Amniotic stem cell (primary cell): ENCODE measurements at regions not wholly inside any gene's neighbourhood (a gene's known extent, or its start where the extent isn't known, plus 50 kb on each side); places are given as distances from the start of the nearest gene placed in this dataset.

Experiments used
- DNase-seq: peaks from one replicate; lab custom pipeline; 2025; lab: John Stamatoyannopoulos, UW

DNA sequence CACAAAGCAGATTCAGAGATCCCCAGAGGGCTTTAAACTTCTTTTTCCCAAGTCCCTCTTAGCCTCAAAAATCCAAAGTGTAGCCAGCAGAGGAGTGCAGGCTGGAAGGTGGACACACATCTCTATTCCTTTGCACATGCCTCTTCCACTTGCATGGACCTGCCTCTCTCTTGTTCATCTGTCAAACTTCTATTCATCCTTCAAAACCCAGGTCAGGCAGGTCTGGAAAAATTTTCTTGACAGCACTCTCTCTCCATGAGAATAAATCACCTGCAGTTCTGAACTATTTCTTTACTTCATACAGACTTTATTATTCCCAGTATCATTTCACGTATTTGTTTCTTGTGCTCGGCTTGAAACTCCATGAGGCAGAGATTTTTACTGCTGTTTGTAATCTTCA, 127.5 kb downstream of the SS18 start:
- no peak for DNase-seq

- no peak for DNase-seq
These were observed 128.2 kb downstream of the SS18 start for GRCh38 chr18:25962176-25962575.

DNA sequence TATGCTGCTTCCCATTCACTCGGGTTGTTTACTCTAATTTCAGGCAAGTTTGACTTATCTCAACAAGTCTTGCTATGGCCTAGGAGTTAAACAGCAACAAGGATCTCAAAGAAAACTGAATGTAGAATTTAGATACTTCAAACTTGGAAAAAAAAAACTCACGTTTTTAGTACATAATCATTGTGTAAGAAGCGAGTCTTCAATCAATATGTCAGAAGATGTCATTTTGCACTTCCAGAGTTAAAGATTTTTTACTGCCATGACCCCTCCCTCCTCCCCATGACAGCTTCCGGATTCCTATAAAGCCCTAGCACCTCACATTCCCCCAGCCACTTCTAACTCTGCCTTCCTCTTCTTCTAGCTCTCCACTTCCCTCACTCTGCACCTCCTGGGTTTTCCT, 133.4 kb downstream of the SS18 start:
- DNase-seq, result no peak

- no peak for DNase-seq
These were observed 137.3 kb downstream of the SS18 start for GRCh38 chr18:25953111-25953510.

- no peak for DNase-seq
These were observed 140.1 kb downstream of the SS18 start for GRCh38 chr18:25950321-25950720.

- no peak for DNase-seq
These were observed 143.9 kb downstream of the SS18 start for GRCh38 chr18:25946540-25946939.

- DNase-seq, result no peak
These were observed 155.1 kb downstream of the SS18 start for GRCh38 chr18:25935356-25935755.

- DNase-seq, result no peak
These were observed 159.3 kb downstream of the SS18 start for GRCh38 chr18:25931126-25931525.

DNA sequence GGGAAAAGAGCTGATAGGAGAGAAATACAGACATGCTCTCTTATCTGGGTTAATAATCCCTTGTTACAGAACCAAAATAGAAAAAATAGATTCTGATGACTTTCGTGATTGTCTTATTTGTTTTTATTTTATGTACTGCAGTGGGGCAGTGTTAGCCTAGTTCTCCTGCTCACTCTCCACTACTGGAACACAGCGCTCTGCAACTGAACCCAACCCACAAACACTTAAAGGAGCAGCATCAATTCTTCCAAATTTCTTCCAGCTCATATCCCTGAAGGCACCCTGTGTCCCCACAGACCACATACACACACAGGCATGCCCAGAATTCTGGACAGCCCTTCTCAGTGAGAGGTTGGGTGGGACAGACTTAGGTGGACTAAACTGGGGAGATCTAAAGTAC, 160.6 kb downstream of the SS18 start:
- DNase-seq, result no peak

- no peak for DNase-seq
These were observed 162.6 kb downstream of the SS18 start for GRCh38 chr18:25927830-25928229.

DNA sequence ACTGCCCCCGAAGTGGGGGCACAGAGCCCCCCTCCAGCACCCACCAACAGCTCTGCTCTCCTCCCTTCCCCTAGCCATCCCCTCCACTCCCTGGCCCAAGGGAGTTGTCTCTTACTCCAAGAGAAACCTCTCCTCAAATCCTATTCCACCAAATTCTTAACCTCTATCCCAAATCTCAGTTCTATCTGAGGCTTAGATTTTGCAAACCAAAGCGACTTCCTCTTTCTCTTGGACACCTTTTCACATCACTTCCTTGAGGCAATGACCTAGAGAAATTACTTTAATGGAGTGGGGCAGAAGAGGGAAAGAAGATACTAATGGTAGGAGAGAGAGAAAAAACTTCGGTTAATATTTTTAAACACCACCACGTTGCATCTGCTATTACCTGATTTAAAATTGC, 167.2 kb downstream of the SS18 start:
- no peak for DNase-seq

DNA sequence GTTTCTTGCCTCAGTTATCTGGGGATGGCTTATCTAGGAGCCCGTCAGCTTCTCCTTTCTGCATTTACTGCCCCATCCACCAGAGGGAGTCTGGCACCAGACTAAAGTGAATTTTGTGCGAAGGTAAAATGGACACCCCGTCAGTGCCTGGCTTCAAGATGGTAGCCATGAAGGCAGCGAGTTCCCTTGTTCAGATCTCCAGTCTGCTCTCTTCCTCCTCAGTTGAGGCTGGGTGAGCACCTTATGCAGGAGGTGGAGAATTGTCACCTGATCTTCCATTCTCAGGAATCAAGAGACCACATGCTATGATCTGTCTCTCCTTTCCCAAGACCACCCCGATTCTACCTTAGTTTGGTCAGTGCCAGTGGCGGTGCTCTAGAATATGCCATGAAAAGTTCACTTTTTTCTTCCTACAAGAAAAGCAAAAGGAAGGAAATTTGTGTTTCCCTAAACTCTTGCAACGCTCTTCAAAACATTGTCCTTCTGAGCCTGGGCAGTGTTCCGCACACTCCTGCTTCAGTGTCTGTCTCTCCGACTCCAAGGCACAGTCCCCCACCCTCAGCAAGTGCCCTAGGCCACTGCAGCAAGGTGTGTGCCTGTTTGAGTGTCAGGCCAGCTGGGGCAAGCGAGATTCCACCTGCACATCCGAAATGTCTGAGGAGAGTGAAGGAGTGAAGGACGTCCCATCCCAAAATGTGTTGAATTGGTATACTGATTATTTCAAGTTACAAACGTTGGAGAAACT, 168.6 kb downstream of the SS18 start:
- DNase-seq, result no peak

GRCh38 chr18:25915907-25916306, 174.5 kb downstream of the SS18 start:
- DNase-seq, result no peak

GRCh38 chr18:25898965-25899364, 191.4 kb downstream of the SS18 start:
- DNase-seq, result no peak

DNA sequence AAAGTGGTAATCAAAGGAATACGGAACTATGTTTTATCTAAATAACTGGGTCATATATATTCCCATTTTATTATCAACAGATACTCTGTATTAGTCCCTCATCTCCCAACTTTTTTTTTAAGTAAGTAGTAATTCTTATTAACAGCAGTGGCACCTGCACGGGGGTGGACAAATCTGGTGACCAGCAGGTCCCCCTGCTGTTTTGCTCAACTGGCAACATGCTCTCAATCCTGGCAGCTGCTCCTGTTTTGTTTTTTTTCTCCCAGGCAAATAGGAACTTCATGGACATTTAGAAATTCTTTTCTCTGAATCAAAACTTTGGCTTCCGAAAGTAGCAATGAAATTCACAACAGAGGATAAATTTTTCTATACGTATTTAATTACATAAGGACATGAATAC, 193.5 kb downstream of the SS18 start:
- DNase-seq, result no peak

DNA sequence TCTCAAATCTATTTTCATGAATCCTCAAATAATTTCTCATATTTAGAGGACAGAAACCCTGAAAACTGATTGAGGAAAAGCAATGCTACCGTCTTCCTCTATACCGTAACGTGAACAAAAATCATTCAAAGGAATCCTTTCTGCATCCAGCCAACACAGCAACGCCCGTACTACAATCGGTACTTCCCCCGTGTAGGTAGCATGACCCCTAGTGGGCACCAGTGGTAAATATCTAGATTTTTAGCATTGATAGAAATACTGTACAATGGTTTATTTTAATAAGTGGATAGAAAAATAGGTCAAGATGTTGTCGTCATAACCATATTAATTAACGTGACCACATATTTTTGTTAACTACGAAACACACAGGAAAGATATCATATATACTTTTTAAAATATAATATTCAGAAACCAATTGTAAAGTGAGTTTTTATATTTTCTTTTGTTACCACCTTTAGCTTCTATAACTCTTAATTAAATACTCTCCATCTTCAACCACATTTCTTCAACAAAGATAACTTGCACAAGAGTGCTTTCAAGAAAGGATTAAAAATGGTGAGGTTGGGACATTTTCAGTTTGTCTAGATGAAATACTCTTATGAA, 194.1 kb downstream of the SS18 start:
- no peak for DNase-seq

DNA sequence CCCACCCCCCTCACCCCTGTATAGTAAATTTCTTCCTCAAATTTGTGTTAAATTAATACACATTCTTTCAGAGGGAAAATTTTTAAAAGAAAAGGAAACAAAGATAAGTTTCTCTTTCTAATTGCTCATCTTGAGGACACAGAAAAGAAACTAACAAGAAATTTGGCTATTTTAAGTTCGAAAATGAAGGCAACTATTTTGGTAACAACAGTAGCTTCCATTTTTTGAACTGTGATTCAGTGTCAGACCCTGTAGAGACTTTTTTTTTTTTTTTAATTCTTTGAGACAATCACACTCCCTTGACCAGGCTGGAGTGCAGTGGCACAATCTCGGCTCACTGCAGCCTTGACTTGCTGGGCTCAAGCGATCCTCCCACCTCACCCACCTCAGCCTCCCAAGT, 194.9 kb downstream of the SS18 start:
- no peak for DNase-seq

GRCh38 chr18:25886283-25886682, 204.1 kb downstream of the SS18 start:
- no peak for DNase-seq

DNA sequence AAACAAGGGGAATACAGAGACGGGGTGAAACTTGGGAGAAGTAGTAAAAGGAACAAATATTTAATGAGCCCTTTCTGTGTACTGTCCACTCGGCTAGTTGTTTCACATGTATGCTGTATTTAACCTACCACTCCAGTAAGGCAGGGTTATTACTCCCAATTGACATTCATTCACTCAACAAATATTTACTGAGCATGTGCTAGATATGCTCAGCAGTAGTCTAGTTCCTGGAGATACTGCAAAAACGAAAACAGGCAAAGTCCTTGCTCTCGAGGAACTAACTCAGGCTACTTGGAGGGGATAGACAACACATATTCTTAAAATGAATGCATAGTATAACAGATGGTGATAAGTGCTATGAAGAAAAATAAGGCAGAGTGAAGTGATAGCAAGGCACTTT, 207.3 kb downstream of the SS18 start:
- no peak for DNase-seq

GRCh38 chr18:25881149-25881548, 209.3 kb downstream of the SS18 start:
- no peak for DNase-seq

- DNase-seq, result no peak
These were observed 210.0 kb downstream of the SS18 start for GRCh38 chr18:25880441-25880840.

GRCh38 chr18:25876330-25876948, 214.0 kb downstream of the SS18 start:
- no peak for DNase-seq

- no peak for DNase-seq
These were observed 214.7 kb downstream of the SS18 start for GRCh38 chr18:25875551-25876240.
